Sigmoid colon (tissue), 6 donors: ENCODE measurements at regions not wholly inside any gene's neighbourhood (a gene's known extent, or its start where the extent isn't known, plus 50 kb on each side); places are given as distances from the start of the nearest gene placed in this dataset.
"Not testable (repeated sequence)": the region's sequence is repeated elsewhere in the genome, so short reads cannot be mapped to it uniquely, and the experiment has no call there.

Experiments used
- DNase-seq: peaks from one replicate; pipeline ENCODE4 v3.0.0-alpha.2; 2019
- H3K27ac ChIP-seq, 4 donors: fragments of 200-600 bp; sonication (generic); one replicate each; pipeline ENCODE4 v1.5.1; 2016 to 2019; ENCODE audit warnings: mild to moderate bottlenecking in 1 of 4
- H3K27me3 ChIP-seq, 3 donors: fragments of 200-600 bp; sonication (generic); one replicate each; pipeline ENCODE4 v1.5.1; 2019; ENCODE audit warnings: mild to moderate bottlenecking in 1 of 3
- H3K36me3 ChIP-seq, 4 donors: fragments of 200-600 bp; sonication (generic); one replicate each; pipeline ENCODE4 v1.5.1; 2016 to 2019
- H3K4me1 ChIP-seq, 4 donors: fragments of 200-600 bp; sonication (generic); one replicate each; pipeline ENCODE4 v1.5.1; 2017 to 2019
- H3K4me3 ChIP-seq, 4 donors: fragments of 200-600 bp; sonication (generic); one replicate each; pipeline ENCODE4 v1.5.1; 2017 to 2019; ENCODE audit warnings: mild to moderate bottlenecking in 2 of 4, moderate library complexity in 1 of 4
- H3K9me3 ChIP-seq, 4 donors: fragments of 200-600 bp in 3 of 4; sonication (generic) in 3 of 4; one replicate each; pipeline versions ENCODE4 v1.5.1 to v1.6.1; 2013 to 2019
- EP300 ChIP-seq, 4 donors: sonication (generic); formaldehyde crosslinking; IDR thresholded peaks; one replicate each; pipeline ENCODE4 v1.6.1; 2017; ENCODE audit warnings: antibody characterized with exemption in 4 of 4
- POLR2A ChIP-seq, 2 donors: fragments of 450-650 bp; IDR thresholded peaks; one replicate each; pipeline ENCODE4 v1.6.1; 2016; ENCODE audit warnings: antibody characterized with exemption in 2 of 2, mild to moderate bottlenecking in 2 of 2, moderate library complexity in 2 of 2
- POLR2AphosphoS5 ChIP-seq, 4 donors: sonication (generic); formaldehyde crosslinking; IDR thresholded peaks; one replicate each; pipeline ENCODE4 v1.6.1; 2017; ENCODE audit warnings: antibody characterized with exemption in 4 of 4
- WGBS, 2 donors: extraction: QIAGEN DNeasy Blood & Tissue Kit; methylation state at CpG; one replicate each; pipeline ENCODE4 v1.1.7; 2013; 5-methylcytosine and 5-hydroxymethylcytosine counted together
- intact Hi-C: fragments of 100-400 bp; cut with DNase I; formaldehyde crosslinking; loops from one replicate; pipeline ENCODE4 v1.15.1; 2023
- TF ChIP-seq, protein P1 (sequence below), 4 experiments: fragments of 450-650 bp in 3 of 4; fragments of 200-600 bp in 1 of 4; IDR thresholded peaks; one replicate each; pipeline ENCODE4 v1.5.1; 2016 to 2019; ENCODE audit warnings: antibody characterized with exemption in 4 of 4, mild to moderate bottlenecking in 3 of 4, moderate library complexity in 2 of 4
- donor health status: healthy with polysubstance abuse.
- donor health status: healthy.

GRCh38 chr5:157971571-157972216, 112.7 kb upstream of the CLINT1 start:
- TF ChIP-seq, protein P1, sequence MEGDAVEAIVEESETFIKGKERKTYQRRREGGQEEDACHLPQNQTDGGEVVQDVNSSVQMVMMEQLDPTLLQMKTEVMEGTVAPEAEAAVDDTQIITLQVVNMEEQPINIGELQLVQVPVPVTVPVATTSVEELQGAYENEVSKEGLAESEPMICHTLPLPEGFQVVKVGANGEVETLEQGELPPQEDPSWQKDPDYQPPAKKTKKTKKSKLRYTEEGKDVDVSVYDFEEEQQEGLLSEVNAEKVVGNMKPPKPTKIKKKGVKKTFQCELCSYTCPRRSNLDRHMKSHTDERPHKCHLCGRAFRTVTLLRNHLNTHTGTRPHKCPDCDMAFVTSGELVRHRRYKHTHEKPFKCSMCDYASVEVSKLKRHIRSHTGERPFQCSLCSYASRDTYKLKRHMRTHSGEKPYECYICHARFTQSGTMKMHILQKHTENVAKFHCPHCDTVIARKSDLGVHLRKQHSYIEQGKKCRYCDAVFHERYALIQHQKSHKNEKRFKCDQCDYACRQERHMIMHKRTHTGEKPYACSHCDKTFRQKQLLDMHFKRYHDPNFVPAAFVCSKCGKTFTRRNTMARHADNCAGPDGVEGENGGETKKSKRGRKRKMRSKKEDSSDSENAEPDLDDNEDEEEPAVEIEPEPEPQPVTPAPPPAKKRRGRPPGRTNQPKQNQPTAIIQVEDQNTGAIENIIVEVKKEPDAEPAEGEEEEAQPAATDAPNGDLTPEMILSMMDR (IDR thresholded peaks at IDR 0.05) = no peak
- TF ChIP-seq EP300 (IDR thresholded peaks at IDR 0.05) (no peak), POLR2AphosphoS5 (IDR thresholded peaks at IDR 0.05) (no peak), POLR2A (IDR thresholded peaks at IDR 0.05) (no peak)
- Histone ChIP-seq H3K9me3 (no peaks in the 10 kb centered on the region), H3K4me1 (peaks cover 2 to 21% (median 16%) of the 10 kb centered on the region in 4 donors), H3K4me3 (no peak overlapping the region), H3K27ac (peak overlapping the region in 3 of 4 donors; percentile 67 to 76 (median 75)), H3K36me3 (no peaks in the 10 kb centered on the region), H3K27me3 (no peaks in the 10 kb centered on the region)
- peak; percentile 73 for DNase-seq
- WGBS, 2 donors = 57 to 63% methylated on average over 5 of the region's 5 CpGs
- intact Hi-C loops = no loop called here

- DNase-seq, H3K9me3 ChIP-seq, H3K36me3 ChIP-seq, H3K27ac ChIP-seq, intact Hi-C loops, H3K4me3 ChIP-seq, H3K27me3 ChIP-seq: not testable (repeated sequence)
- WGBS, 2 donors = 82 to 83% methylated on average over 6 of the region's 6 CpGs
- peaks cover 0 to 21% (median 16%) of the 10 kb centered on the region in 4 donors for H3K4me1 ChIP-seq
These were observed 109.6 kb upstream of the CLINT1 start for GRCh38 chr5:157968570-157968969.

DNA sequence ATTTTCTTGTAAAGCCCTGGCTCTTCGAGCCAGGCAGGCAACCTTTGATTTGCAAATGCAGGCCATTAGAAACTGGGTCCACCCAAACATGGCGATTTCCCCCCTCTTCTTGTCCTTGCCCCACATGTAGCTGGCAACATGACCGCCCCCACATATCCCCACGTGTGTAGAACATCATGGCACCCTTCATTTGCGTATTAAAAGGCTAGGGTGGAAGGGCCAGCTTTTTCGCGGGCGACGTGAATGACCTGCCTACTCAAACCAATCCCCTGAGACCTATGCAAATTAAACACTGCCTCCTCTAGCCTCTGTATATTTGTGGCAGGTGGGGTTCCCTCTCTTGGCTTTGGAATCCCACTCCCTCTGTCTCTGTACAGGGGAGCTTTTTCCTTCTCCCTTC, 107.0 kb upstream of the CLINT1 start:
- TF ChIP-seq POLR2AphosphoS5 (IDR thresholded peaks at IDR 0.05) (no peak), POLR2A (IDR thresholded peaks at IDR 0.05) (no peak), EP300 (IDR thresholded peaks at IDR 0.05) (no peak)
- TF ChIP-seq, protein P1 (IDR thresholded peaks at IDR 0.05) = no peak
- no peak for DNase-seq
- Histone ChIP-seq H3K36me3 (no peaks in the 10 kb centered on the region), H3K4me3 (no peak overlapping the region), H3K27me3 (no peaks in the 10 kb centered on the region), H3K9me3 (no peaks in the 10 kb centered on the region), H3K4me1 (peaks cover 0 to 5% (median 0%) of the 10 kb centered on the region in 4 donors), H3K27ac (no peak overlapping the region)
- 85 to 90% methylated on average over 9 of the region's 9 CpGs for WGBS, 2 donors
- intact Hi-C loops = no loop called here

DNA sequence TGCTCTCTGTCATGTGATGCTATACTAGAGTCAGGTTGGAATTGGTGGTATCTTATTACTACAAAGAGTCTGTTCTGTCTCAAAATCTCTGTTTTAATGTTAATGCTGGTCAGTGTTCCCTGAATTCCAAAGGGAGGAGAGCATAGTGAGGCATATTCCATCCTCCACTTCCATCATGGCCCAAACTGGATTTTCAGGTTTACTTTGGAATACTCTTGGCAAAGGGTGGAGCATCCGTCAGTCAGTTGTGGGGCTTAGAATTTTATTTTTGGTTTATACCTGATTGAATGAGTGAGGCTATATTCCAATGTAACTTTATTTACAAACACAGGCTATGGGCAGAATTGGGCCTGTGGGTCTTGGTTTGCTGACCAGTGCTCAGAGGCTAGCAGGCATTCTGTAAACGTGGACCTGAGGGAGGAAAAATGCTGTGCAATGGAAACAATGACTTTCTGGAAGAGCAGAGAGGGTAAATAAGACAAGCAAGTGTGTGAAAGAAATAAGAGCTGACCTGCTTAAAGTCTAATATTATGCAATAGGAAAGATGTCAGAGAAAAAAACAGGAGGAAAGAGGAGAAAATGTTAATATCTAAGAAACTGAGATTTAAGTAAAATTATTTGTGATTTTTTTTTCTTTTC, 106.2 kb upstream of the CLINT1 start:
- TF ChIP-seq POLR2AphosphoS5 (IDR thresholded peaks at IDR 0.05) (no peak), EP300 (IDR thresholded peaks at IDR 0.05) (no peak), POLR2A (IDR thresholded peaks at IDR 0.05) (no peak)
- TF ChIP-seq, protein P1 (IDR thresholded peaks at IDR 0.05) = no peak
- intact Hi-C loops = no loop called here
- no peaks in the 10 kb centered on the region for H3K27me3 ChIP-seq

GRCh38 chr5:157963761-157964160, 104.8 kb upstream of the CLINT1 start:
- H3K4me1 ChIP-seq = peaks cover 0 to 14% (median 8%) of the 10 kb centered on the region in 4 donors
- H3K36me3 ChIP-seq = no peaks in the 10 kb centered on the region
- no peak for DNase-seq
- intact Hi-C loops = no loop called here
- H3K9me3 ChIP-seq = no peaks in the 10 kb centered on the region
- WGBS, 2 donors = 81 to 90% methylated on average over 4 of the region's 4 CpGs
- no peaks in the 10 kb centered on the region for H3K27me3 ChIP-seq
- no peak overlapping the region for H3K4me3 ChIP-seq
- TF ChIP-seq POLR2A (IDR thresholded peaks at IDR 0.05) (no peak), EP300 (IDR thresholded peaks at IDR 0.05) (no peak), POLR2AphosphoS5 (IDR thresholded peaks at IDR 0.05) (no peak)
- TF ChIP-seq, protein P1 (IDR thresholded peaks at IDR 0.05) = no peak
- no peak overlapping the region for H3K27ac ChIP-seq

More for the DNA sequence above, 106.2 kb upstream of the CLINT1 start:
- Histone ChIP-seq H3K4me3 (no peak overlapping the region), H3K4me1 (peaks cover 0 to 8% (median 1%) of the 10 kb centered on the region in 4 donors), H3K27ac (peak overlapping the region in 1 of 4 donors; percentile 28), H3K36me3 (no peaks in the 10 kb centered on the region), H3K9me3 (no peaks in the 10 kb centered on the region)
- WGBS, 2 donors = 48 to 61% methylated on average over 2 of the region's 2 CpGs
- DNase-seq = no peak
